KMS-11 (cell line): ENCODE measurements at regions not wholly inside any gene's neighbourhood (a gene's known extent, or its start where the extent isn't known, plus 50 kb on each side); places are given as distances from the start of the nearest gene placed in this dataset.

Experiments used
- H2AFZ ChIP-seq: fragments of 200-600 bp; sonication (generic); 2 replicates; pipeline ENCODE4 v1.6.1; 2016; ENCODE audit warnings: antibody characterized with exemption, mixed run types, low read depth
- H3K27ac ChIP-seq: fragments of 200-600 bp; sonication (generic); 2 replicates; pipeline ENCODE4 v1.6.1; 2016; ENCODE audit warnings: mild to moderate bottlenecking, mixed run types
- H3K27me3 ChIP-seq: fragments of 200-600 bp; sonication (generic); 2 replicates; pipeline ENCODE4 v1.6.1; 2017; ENCODE audit warnings: mild to moderate bottlenecking, low read depth, mixed run types, moderate library complexity; ENCODE audit not compliant: insufficient read depth
- H3K36me3 ChIP-seq: fragments of 200-600 bp; sonication (generic); 2 replicates; pipeline ENCODE4 v1.6.1; 2017; ENCODE audit warnings: mild to moderate bottlenecking, mixed run types; ENCODE audit not compliant: insufficient read depth
- H3K4me1 ChIP-seq: fragments of 200-600 bp; sonication (generic); 2 replicates; pipeline ENCODE4 v1.6.1; 2016; ENCODE audit warnings: mild to moderate bottlenecking, low read depth, mixed run types; ENCODE audit not compliant: poor library complexity, severe bottlenecking
- H3K4me2 ChIP-seq: fragments of 200-600 bp; sonication (generic); 2 replicates; pipeline ENCODE4 v1.7.0; 2016; ENCODE audit warnings: mild to moderate bottlenecking, mixed run types
- H3K4me3 ChIP-seq: fragments of 200-600 bp; sonication (generic); IDR thresholded peaks from 2 replicates; pipeline ENCODE4 v1.6.1; 2017; ENCODE audit warnings: low read depth, low read length, mixed read lengths; ENCODE audit not compliant: insufficient read depth
- H3K79me2 ChIP-seq: fragments of 200-600 bp; sonication (generic); 2 replicates; pipeline ENCODE4 v1.6.1; 2016; ENCODE audit warnings: low read depth, mixed run types; ENCODE audit not compliant: insufficient read depth
- H3K9ac ChIP-seq: fragments of 200-600 bp; sonication (generic); 2 replicates; pipeline ENCODE4 v1.6.1; 2016; ENCODE audit warnings: mild to moderate bottlenecking, mixed run types
- H4K20me1 ChIP-seq: fragments of 200-600 bp; sonication (generic); 2 replicates; pipeline ENCODE4 v1.6.1; 2016; ENCODE audit warnings: mild to moderate bottlenecking, mixed run types; ENCODE audit not compliant: insufficient read depth
- TF ChIP-seq, protein P1 (sequence below): fragments of 200-600 bp; sonication (generic); conservative IDR thresholded peaks from 2 replicates; pipeline ENCODE4 v1.6.1; 2017; ENCODE audit warnings: low read depth, mild to moderate bottlenecking, antibody characterized with exemption, low read length, moderate library complexity, mixed read lengths

DNA sequence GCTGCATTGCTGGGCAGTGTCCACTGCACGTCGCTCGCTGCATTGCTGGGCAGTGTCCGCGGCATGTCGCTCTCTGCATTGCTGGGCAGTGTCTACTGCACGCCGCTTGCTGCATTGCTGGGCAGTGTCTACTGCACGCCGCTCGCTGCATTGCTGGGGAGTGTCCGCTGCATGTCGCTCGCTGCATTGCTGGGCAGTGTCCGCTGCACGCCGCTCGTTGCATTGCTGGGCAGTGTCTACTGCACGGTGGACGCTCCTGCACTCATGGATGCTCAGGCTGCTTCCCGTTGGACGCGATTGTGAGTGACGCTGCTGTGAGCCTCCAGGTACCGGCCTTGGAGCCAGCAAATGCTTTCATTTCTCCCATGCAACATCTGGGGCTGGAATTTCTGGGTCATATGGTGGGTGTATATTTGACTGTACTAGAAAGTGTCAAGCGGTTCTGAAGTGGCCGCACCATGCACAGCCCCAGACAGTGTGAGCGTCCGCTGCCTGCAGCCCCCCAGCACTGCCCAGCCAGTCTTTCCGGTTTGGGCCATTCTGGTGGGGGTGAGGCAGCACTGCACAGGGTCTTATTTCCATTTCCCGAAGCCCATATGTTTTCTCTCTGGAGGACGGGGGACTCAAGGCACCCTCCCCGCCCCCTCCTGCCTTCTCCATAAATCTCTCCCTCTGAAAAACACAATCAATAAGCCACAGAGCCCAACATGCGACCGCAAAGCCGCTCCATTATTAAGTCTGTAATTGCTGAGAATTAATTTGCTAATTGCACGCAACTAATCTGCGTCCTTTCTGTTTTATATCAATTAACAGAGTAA lies 97.4 kb downstream of the YTHDF1 start:
- H2AFZ ChIP-seq, result no peak overlapping the region

DNA sequence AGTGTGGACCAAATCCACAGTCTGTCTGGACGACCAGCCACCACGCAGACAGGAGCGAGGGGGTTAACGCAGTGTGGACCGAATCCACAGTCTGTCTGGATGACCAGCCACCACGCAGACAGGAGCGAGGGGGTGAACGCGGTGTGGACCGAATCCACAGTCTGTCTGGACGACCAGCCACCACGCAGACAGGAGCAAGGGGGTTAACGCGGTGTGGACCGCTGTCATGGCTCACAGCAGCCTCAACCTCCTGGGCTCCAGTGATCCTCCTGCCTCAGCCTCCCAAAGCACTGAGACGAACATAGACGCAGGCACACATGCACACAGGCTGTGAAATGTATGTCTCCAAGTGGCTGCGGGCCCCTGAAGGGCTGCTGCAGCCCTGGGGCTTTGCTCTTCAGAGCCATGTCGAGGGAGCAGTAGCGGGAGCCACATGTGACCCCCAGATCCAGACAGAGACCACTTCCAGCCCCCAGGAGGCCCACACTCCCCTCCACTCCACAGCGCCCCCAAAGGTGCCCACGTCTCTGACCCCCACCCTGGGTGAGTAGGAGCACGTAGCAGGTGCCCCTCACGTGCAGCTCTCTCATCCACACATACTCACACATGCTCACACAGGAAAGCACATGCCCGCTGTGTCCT lies 98.1 kb downstream of the YTHDF1 start:
- Histone ChIP-seq H3K36me3 (no peaks in the 10 kb centered on the region), H3K4me3 (no peak overlapping the region), H3K4me1 (no peaks in the 10 kb centered on the region), H3K27ac (no peak overlapping the region), H3K4me2 (no peak overlapping the region), H3K79me2 (no peaks in the 10 kb centered on the region), H2AFZ (no peak overlapping the region), H3K27me3 (peaks cover 97% of the 10 kb centered on the region), H4K20me1 (no peaks in the 10 kb centered on the region), H3K9ac (no peak overlapping the region)
- TF ChIP-seq, protein P1, sequence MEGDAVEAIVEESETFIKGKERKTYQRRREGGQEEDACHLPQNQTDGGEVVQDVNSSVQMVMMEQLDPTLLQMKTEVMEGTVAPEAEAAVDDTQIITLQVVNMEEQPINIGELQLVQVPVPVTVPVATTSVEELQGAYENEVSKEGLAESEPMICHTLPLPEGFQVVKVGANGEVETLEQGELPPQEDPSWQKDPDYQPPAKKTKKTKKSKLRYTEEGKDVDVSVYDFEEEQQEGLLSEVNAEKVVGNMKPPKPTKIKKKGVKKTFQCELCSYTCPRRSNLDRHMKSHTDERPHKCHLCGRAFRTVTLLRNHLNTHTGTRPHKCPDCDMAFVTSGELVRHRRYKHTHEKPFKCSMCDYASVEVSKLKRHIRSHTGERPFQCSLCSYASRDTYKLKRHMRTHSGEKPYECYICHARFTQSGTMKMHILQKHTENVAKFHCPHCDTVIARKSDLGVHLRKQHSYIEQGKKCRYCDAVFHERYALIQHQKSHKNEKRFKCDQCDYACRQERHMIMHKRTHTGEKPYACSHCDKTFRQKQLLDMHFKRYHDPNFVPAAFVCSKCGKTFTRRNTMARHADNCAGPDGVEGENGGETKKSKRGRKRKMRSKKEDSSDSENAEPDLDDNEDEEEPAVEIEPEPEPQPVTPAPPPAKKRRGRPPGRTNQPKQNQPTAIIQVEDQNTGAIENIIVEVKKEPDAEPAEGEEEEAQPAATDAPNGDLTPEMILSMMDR, result no peak

More for the DNA sequence above, 97.4 kb downstream of the YTHDF1 start:
- Histone ChIP-seq H3K4me2 (no peak overlapping the region), H3K9ac (no peak overlapping the region), H3K27ac (no peak overlapping the region), H3K4me1 (no peaks in the 10 kb centered on the region), H3K4me3 (no peak overlapping the region), H4K20me1 (no peaks in the 10 kb centered on the region), H3K36me3 (no peaks in the 10 kb centered on the region), H3K27me3 (peaks cover 97% of the 10 kb centered on the region), H3K79me2 (no peaks in the 10 kb centered on the region)
- TF ChIP-seq, protein P1, result no peak

DNA sequence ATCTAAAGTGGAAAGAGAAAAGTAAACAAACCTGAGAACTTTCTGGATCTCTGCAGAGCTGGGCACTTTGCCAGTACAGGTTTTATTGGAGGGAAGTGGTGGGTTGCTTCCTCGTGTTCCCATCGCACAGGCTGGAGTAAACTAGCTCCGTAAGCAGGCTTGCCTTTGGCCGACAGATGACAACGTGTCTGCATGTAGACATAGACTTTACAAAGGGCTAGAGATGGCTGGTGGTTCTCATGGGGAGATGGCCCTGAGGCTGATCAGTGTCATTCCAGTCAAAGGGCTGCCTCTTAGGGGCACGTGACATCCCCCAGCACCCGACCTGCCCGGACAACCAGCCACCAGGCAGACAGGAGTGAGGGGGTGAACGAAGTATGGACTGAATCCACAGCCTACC lies 98.8 kb downstream of the YTHDF1 start:
- Histone ChIP-seq H3K79me2 (no peaks in the 10 kb centered on the region), H2AFZ (no peak overlapping the region), H3K4me1 (no peaks in the 10 kb centered on the region), H3K36me3 (no peaks in the 10 kb centered on the region), H4K20me1 (no peaks in the 10 kb centered on the region), H3K9ac (no peak overlapping the region), H3K27me3 (peaks cover 97% of the 10 kb centered on the region), H3K4me2 (no peak overlapping the region), H3K27ac (no peak overlapping the region), H3K4me3 (no peak overlapping the region)
- TF ChIP-seq, protein P1, result no peak

DNA sequence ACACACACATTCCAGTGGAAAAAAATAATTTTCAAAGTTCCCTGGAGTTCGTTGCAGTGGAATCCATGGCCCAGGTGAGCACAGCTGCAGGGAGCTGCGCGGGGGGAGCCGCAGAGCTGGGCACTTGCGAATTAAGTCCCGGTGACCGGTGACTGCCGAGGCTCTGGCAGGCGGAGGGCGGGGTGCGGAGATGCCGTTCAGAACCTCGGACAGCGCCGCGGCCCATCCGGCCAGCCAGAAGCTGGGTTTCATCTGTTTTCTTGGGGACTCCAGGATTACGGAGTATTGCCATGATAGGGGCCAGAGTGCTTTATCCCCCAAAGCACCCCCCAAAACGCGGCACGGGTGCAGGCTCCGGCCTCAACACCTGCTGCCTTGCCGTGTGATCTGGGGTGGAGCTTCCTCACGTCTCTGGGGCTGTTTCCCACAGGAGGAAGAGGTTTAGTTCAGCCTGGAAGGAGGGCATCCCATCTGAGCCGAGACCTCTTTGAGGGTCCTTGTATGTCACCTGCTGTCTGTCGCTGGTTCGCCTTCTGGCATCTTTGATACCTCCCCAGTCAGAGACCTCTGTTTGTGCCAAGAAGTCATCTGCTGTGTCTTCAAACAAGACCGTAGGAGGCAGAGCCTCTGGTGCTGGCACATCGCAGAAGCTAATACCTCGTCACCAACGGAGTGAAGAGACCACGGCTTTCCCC lies 99.4 kb downstream of the YTHDF1 start:
- H4K20me1 ChIP-seq, result no peaks in the 10 kb centered on the region
- no peaks in the 10 kb centered on the region for H3K36me3 ChIP-seq
- no peak overlapping the region for H3K9ac ChIP-seq
- peaks cover 97% of the 10 kb centered on the region for H3K27me3 ChIP-seq
- H3K27ac ChIP-seq, result no peak overlapping the region
- TF ChIP-seq, protein P1, result no peak
- H2AFZ ChIP-seq, result no peak overlapping the region
- H3K4me2 ChIP-seq, result no peak overlapping the region
- no peak overlapping the region for H3K4me3 ChIP-seq
- H3K4me1 ChIP-seq, result no peaks in the 10 kb centered on the region
- H3K79me2 ChIP-seq, result no peaks in the 10 kb centered on the region
